IMR-90 (cell line): ENCODE measurements at regions not wholly inside any gene's neighbourhood (a gene's known extent, or its start where the extent isn't known, plus 50 kb on each side); places are given as distances from the start of the nearest gene placed in this dataset.

Experiments used
- ATAC-seq: fragments of 200-7000 bp; cut with Tn5 transposase; 2 replicates; pipeline ENCODE4 v1.9.1; 2020; ENCODE audit warnings: low read depth, mild to moderate bottlenecking, moderate library complexity
- BruUV-seq: library from RNA; stranded (reverse); fragments of 400-500 nt; replicated peaks from 2 replicates; lab custom pipeline; 2021; lab: Mats Ljungman, UMichigan
- CTCF ChIA-PET: fragments of 300-600 bp; formaldehyde crosslinking; extraction: SDS; loops from one replicate; lab custom pipeline; 2021; ENCODE audit warnings: antibody characterized with exemption; lab: Yijun Ruan, JAX
- POLR2A ChIA-PET: fragments of 300-600 bp; sonication (Branson Sonifier 250); formaldehyde crosslinking; loops from one replicate; lab custom pipeline; 2022; ENCODE audit warnings: antibody characterized with exemption; ENCODE audit not compliant: unreplicated experiment; lab: Charles Lee
- DNase-seq: peaks from one replicate; pipeline ENCODE4 v3.0.0; 2013
- H2AFZ ChIP-seq: replicated peaks from 2 replicates; pipeline ENCODE3; 2013; ENCODE audit warnings: low read length, mild to moderate bottlenecking; ENCODE audit not compliant: poor library complexity
- H2AK5ac ChIP-seq: 2 replicates; pipeline ENCODE4 v1.6.1; 2013; ENCODE audit warnings: low read depth, low read length, inconsistent platforms
- H2AK9ac ChIP-seq: replicated peaks from 2 replicates; pipeline ENCODE3; 2013; ENCODE audit warnings: mild to moderate bottlenecking, low read depth, low read length, moderate library complexity; ENCODE audit not compliant: poor library complexity
- H2BK120ac ChIP-seq: 2 replicates; pipeline ENCODE4 v1.6.1; 2013; ENCODE audit warnings: low read depth, low read length, inconsistent platforms
- H2BK15ac ChIP-seq: 3 replicates; pipeline ENCODE4 v1.6.1; 2013; ENCODE audit warnings: low read depth, low read length, inconsistent platforms
- H2BK20ac ChIP-seq: 2 replicates; pipeline ENCODE4 v1.6.1; 2013; ENCODE audit warnings: low read depth, mild to moderate bottlenecking, inconsistent platforms, low read length, moderate library complexity
- H2BK5ac ChIP-seq: 2 replicates; pipeline ENCODE4 v1.6.1; 2013; ENCODE audit warnings: mild to moderate bottlenecking, low read depth, low read length, inconsistent platforms; ENCODE audit not compliant: poor library complexity, severe bottlenecking
- H3K14ac ChIP-seq: replicated peaks from 2 replicates; pipeline ENCODE4 v1.6.1; 2013; ENCODE audit warnings: low read depth, low read length, inconsistent platforms
- H3K18ac ChIP-seq: 2 replicates; pipeline ENCODE4 v1.6.1; 2013; ENCODE audit warnings: low read depth, low read length, control low read depth
- H3K23ac ChIP-seq: 2 replicates; pipeline ENCODE4 v1.6.1; 2013; ENCODE audit warnings: low read depth, low read length, inconsistent platforms
- H3K27ac ChIP-seq: 2 replicates; pipeline ENCODE4 v1.5.1; 2013; ENCODE audit warnings: mild to moderate bottlenecking, control low read depth, low read length; ENCODE audit not compliant: insufficient read depth
- H3K27me3 ChIP-seq: 2 replicates; pipeline ENCODE4 v1.6.1; 2013; ENCODE audit warnings: low read length; ENCODE audit not compliant: control insufficient read depth, insufficient read depth
- H3K36me3 ChIP-seq: 2 replicates; pipeline ENCODE4 v1.6.1; 2013; ENCODE audit warnings: low read length, mixed read lengths; ENCODE audit not compliant: control insufficient read depth, insufficient read depth
- H3K4ac ChIP-seq: 2 replicates; pipeline ENCODE4 v1.6.1; 2013; ENCODE audit warnings: low read depth, low read length, inconsistent platforms
- H3K4me1 ChIP-seq: 2 replicates; pipeline ENCODE4 v1.6.1; 2013; ENCODE audit warnings: low read length, mixed read lengths; ENCODE audit not compliant: control insufficient read depth, insufficient read depth
- H3K4me2 ChIP-seq: 2 replicates; pipeline ENCODE4 v1.6.1; 2013; ENCODE audit warnings: low read depth, mild to moderate bottlenecking, control low read depth, low read length, moderate library complexity
- H3K4me3 ChIP-seq: 2 replicates; pipeline ENCODE4 v1.5.1; 2013; ENCODE audit warnings: low read depth, mild to moderate bottlenecking, control low read depth, low read length, moderate library complexity; ENCODE audit not compliant: insufficient read depth
- H3K56ac ChIP-seq: 2 replicates; pipeline ENCODE4 v1.6.1; 2013; ENCODE audit warnings: low read length, inconsistent platforms; ENCODE audit not compliant: insufficient read depth; ENCODE audit errors: extremely low read depth
- H3K79me1 ChIP-seq, 2 experiments: 2 replicates each; pipeline ENCODE4 v1.6.1; 2013; ENCODE audit warnings: low read length in 2 of 2, inconsistent platforms in 1 of 2, low read depth in 1 of 2
- H3K9ac ChIP-seq: 2 replicates; pipeline ENCODE4 v1.6.1; 2013; ENCODE audit warnings: low read depth, low read length, control low read depth
- H3K9me1 ChIP-seq: 2 replicates; pipeline ENCODE4 v1.6.1; 2013; ENCODE audit warnings: low read length, inconsistent platforms; ENCODE audit not compliant: insufficient read depth
- H3K9me3 ChIP-seq: 2 replicates; pipeline ENCODE4 v1.6.1; 2013; ENCODE audit warnings: low read length; ENCODE audit not compliant: control insufficient read depth, insufficient read depth
- H4K20me1 ChIP-seq: 2 replicates; pipeline ENCODE4 v1.6.1; 2013; ENCODE audit warnings: low read length, inconsistent platforms; ENCODE audit not compliant: insufficient read depth
- H4K5ac ChIP-seq: 2 replicates; pipeline ENCODE4 v1.6.1; 2013; ENCODE audit warnings: mild to moderate bottlenecking, low read depth, low read length, control low read depth
- H4K8ac ChIP-seq, 2 experiments: 2 replicates each; pipeline ENCODE4 v1.6.1; 2013; ENCODE audit warnings: low read depth in 2 of 2, low read length in 2 of 2, control low read depth in 1 of 2, inconsistent platforms in 1 of 2
- H4K91ac ChIP-seq: 2 replicates; pipeline ENCODE4 v1.6.1; 2013; ENCODE audit warnings: low read depth, low read length, inconsistent platforms; ENCODE audit not compliant: insufficient read depth
- BHLHE40 ChIP-seq: fragments of 150-350 bp; IDR thresholded peaks from 2 replicates; pipeline ENCODE4 v1.6.1; 2016; ENCODE audit warnings: mild to moderate bottlenecking, low read depth, low read length
- CEBPB ChIP-seq: IDR thresholded peaks from 2 replicates; pipeline ENCODE4 v1.6.1; 2012; ENCODE audit warnings: low read depth, low read length, improper control_type of control experiment
- ELK1 ChIP-seq: fragments of 150-350 bp; IDR thresholded peaks from 2 replicates; pipeline ENCODE4 v1.6.1; 2016; ENCODE audit warnings: low read depth, mild to moderate bottlenecking, low read length, moderate library complexity, borderline replicate concordance
- MAFK ChIP-seq: IDR thresholded peaks from 2 replicates; pipeline ENCODE4 v1.6.1; 2012; ENCODE audit warnings: low read depth, low read length, improper control_type of control experiment
- MAZ ChIP-seq: IDR thresholded peaks from 2 replicates; pipeline ENCODE4 v1.6.1; 2012; ENCODE audit warnings: low read depth, mild to moderate bottlenecking, low read length, improper control_type of control experiment, moderate library complexity, borderline replicate concordance
- MXI1 ChIP-seq: IDR thresholded peaks from 2 replicates; pipeline ENCODE4 v1.6.1; 2012; ENCODE audit warnings: low read depth, mild to moderate bottlenecking, low read length, moderate library complexity, borderline replicate concordance
- NFE2L2 ChIP-seq: fragments of 150-350 bp; IDR thresholded peaks from 2 replicates; pipeline ENCODE4 v1.6.1; 2016; ENCODE audit warnings: low read depth, mild to moderate bottlenecking, low read length
- POLR2A ChIP-seq: IDR thresholded peaks from 2 replicates; pipeline ENCODE4 v1.6.1; 2012; ENCODE audit warnings: mild to moderate bottlenecking, low read depth, low read length
- RAD21 ChIP-seq: IDR thresholded peaks from 2 replicates; pipeline ENCODE4 v1.6.1; 2012; ENCODE audit warnings: low read length, improper control_type of control experiment
- RCOR1 ChIP-seq: IDR thresholded peaks from 2 replicates; pipeline ENCODE4 v1.6.1; 2012; ENCODE audit warnings: mild to moderate bottlenecking, low read length, improper control_type of control experiment; ENCODE audit not compliant: insufficient replicate concordance
- RFX5 ChIP-seq: IDR thresholded peaks from 2 replicates; pipeline ENCODE4 v1.8.0; 2012; ENCODE audit warnings: low read depth, mild to moderate bottlenecking, low read length, moderate library complexity
- SMC3 ChIP-seq: fragments of 150-350 bp; IDR thresholded peaks from 2 replicates; pipeline ENCODE4 v1.6.1; 2016; ENCODE audit warnings: low read depth, mild to moderate bottlenecking, antibody characterized with exemption, low read length, moderate library complexity
- dilution Hi-C: fragments of 300-500 bp; cut with HindIII; formaldehyde crosslinking; loops from one replicate; pipeline ENCODE4 v1.14.3; 2018; ENCODE audit warnings: low sequenced_read_pairs; ENCODE audit not compliant: unreplicated experiment
- in situ Hi-C: fragments of 300-500 bp; cut with MboI; formaldehyde crosslinking; loops from 3 replicates; pipeline ENCODE4 v1.14.3; 2019; ENCODE audit warnings: low sequenced_read_pairs, inconsistent platforms, mixed read lengths
- intact Hi-C: fragments of 100-400 bp; cut with micrococcal nuclease; formaldehyde crosslinking; loops from 2 replicates; pipeline ENCODE4 v1.10.0; 2022
- TF ChIP-seq, protein P1 (sequence below): conservative IDR thresholded peaks from 2 replicates; pipeline ENCODE4 v1.5.1; 2012; ENCODE audit warnings: mild to moderate bottlenecking, low read depth, low read length, improper control_type of control experiment
- TF ChIP-seq, protein P2 (sequence below): fragments of 150-350 bp; IDR thresholded peaks from 2 replicates; pipeline ENCODE4 v1.6.1; 2017; ENCODE audit warnings: mild to moderate bottlenecking, antibody characterized with exemption, low read length, low read depth

GRCh38 chr3:118597184-118597583, 437.5 kb downstream of the IGSF11 start:
- H3K56ac ChIP-seq, result no peak overlapping the region
- BruUV-seq, result no TSS peak
- no peak overlapping the region for H2BK5ac ChIP-seq
- H2AK5ac ChIP-seq, result no peak overlapping the region
- TF ChIP-seq RAD21 (no peak), RFX5 (no peak), RCOR1 (no peak), MAZ (no peak), POLR2A (no peak), CEBPB (no peak), BHLHE40 (no peak), MAFK (no peak), ELK1 (no peak), SMC3 (no peak), NFE2L2 (no peak), MXI1 (no peak)
- TF ChIP-seq, protein P1, sequence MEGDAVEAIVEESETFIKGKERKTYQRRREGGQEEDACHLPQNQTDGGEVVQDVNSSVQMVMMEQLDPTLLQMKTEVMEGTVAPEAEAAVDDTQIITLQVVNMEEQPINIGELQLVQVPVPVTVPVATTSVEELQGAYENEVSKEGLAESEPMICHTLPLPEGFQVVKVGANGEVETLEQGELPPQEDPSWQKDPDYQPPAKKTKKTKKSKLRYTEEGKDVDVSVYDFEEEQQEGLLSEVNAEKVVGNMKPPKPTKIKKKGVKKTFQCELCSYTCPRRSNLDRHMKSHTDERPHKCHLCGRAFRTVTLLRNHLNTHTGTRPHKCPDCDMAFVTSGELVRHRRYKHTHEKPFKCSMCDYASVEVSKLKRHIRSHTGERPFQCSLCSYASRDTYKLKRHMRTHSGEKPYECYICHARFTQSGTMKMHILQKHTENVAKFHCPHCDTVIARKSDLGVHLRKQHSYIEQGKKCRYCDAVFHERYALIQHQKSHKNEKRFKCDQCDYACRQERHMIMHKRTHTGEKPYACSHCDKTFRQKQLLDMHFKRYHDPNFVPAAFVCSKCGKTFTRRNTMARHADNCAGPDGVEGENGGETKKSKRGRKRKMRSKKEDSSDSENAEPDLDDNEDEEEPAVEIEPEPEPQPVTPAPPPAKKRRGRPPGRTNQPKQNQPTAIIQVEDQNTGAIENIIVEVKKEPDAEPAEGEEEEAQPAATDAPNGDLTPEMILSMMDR, result no peak
- TF ChIP-seq, protein P2, sequence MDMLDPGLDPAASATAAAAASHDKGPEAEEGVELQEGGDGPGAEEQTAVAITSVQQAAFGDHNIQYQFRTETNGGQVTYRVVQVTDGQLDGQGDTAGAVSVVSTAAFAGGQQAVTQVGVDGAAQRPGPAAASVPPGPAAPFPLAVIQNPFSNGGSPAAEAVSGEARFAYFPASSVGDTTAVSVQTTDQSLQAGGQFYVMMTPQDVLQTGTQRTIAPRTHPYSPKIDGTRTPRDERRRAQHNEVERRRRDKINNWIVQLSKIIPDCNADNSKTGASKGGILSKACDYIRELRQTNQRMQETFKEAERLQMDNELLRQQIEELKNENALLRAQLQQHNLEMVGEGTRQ, result no peak
- dilution Hi-C loops, result no loop called here
- no peaks in the 10 kb centered on the region for H4K20me1 ChIP-seq
- in situ Hi-C loops, result no loop called here
- H3K4me3 ChIP-seq, result no peak overlapping the region
- no peak overlapping the region for H3K4me2 ChIP-seq
- H3K36me3 ChIP-seq, result no peaks in the 10 kb centered on the region
- H3K9ac ChIP-seq, result no peak overlapping the region
- no peaks in the 10 kb centered on the region for H3K4me1 ChIP-seq
- H4K8ac ChIP-seq, result no peak overlapping the region
- H4K5ac ChIP-seq, result no peak overlapping the region
- H2AK9ac ChIP-seq, result no peak overlapping the region
- H3K27me3 ChIP-seq, result no peaks in the 10 kb centered on the region
- no peak overlapping the region for H3K18ac ChIP-seq
- intact Hi-C loops, result no loop called here
- ATAC-seq (no peak), DNase-seq (no peak)
- no peak overlapping the region for H2BK20ac ChIP-seq
- H2AFZ ChIP-seq, result no peak overlapping the region
- no peaks in the 10 kb centered on the region for H3K79me1 ChIP-seq
- no peak overlapping the region for H2BK120ac ChIP-seq
- H3K23ac ChIP-seq, result no peak overlapping the region
- H2BK15ac ChIP-seq, result no peak overlapping the region
- no peak overlapping the region for H3K4ac ChIP-seq
- H3K9me1 ChIP-seq, result no peaks in the 10 kb centered on the region
- H3K27ac ChIP-seq, result no peak overlapping the region
- no peak overlapping the region for H3K14ac ChIP-seq
- H4K91ac ChIP-seq, result no peak overlapping the region
- ChIA-PET POLR2A (no interaction called here), CTCF (no interaction called here)
- H3K9me3 ChIP-seq, result no peaks in the 10 kb centered on the region
